AG10803 (cell line): ENCODE measurements at regions not wholly inside any gene's neighbourhood (a gene's known extent, or its start where the extent isn't known, plus 50 kb on each side); places are given as distances from the start of the nearest gene placed in this dataset.

Source experiments
- DNase-seq: peaks from one replicate; pipeline ENCODE4 v3.0.0; 2010; ENCODE audit warnings: low read depth
- H3K4me3 ChIP-seq: 2 replicates; pipeline ENCODE4 v1.5.1; 2011; ENCODE audit warnings: mild to moderate bottlenecking, low read length, control low read depth
- CTCF ChIP-seq: conservative IDR thresholded peaks from 2 replicates; pipeline ENCODE4 v1.5.1; 2011; ENCODE audit warnings: mild to moderate bottlenecking, low read length, control low read depth, inconsistent platforms

- DNase-seq = no peak
- no peak overlapping the region for H3K4me3 ChIP-seq
- no peak for TF ChIP-seq CTCF
These were observed 86.9 kb upstream of the PTCHD4 start for GRCh38 chr6:48197941-48198340.

- DNase-seq = no peak
- TF ChIP-seq CTCF = no peak
- H3K4me3 ChIP-seq = no peak overlapping the region
These were observed 83.7 kb upstream of the PTCHD4 start for GRCh38 chr6:48194596-48195295.

GRCh38 chr6:48188158-48188557 is 77.2 kb upstream of the PTCHD4 start:
- H3K4me3 ChIP-seq = no peak overlapping the region
- DNase-seq = no peak
- TF ChIP-seq CTCF = no peak

GRCh38 chr6:48186746-48187145 is 75.7 kb upstream of the PTCHD4 start:
- no peak overlapping the region for H3K4me3 ChIP-seq
- TF ChIP-seq CTCF = no peak
- DNase-seq = no peak

- TF ChIP-seq CTCF = no peak
- H3K4me3 ChIP-seq = no peak overlapping the region
- no peak for DNase-seq
These were observed 73.7 kb upstream of the PTCHD4 start for GRCh38 chr6:48184648-48185047.

GRCh38 chr6:48183811-48184605 is 73.0 kb upstream of the PTCHD4 start:
- H3K4me3 ChIP-seq = no peak overlapping the region
- TF ChIP-seq CTCF = no peak
- DNase-seq = no peak

GRCh38 chr6:48183178-48183577 is 72.2 kb upstream of the PTCHD4 start:
- DNase-seq = no peak
- H3K4me3 ChIP-seq = no peak overlapping the region
- no peak for TF ChIP-seq CTCF
